NT2/D1 (cell line): ENCODE measurements at regions not wholly inside any gene's neighbourhood (a gene's known extent, or its start where the extent isn't known, plus 50 kb on each side); places are given as distances from the start of the nearest gene placed in this dataset.

ENCODE experiments used
- DNase-seq: peaks from one replicate; pipeline ENCODE4 v3.0.0-alpha.2; 2011; ENCODE audit warnings: low read depth, low spot score
- H3K27me3 ChIP-seq: 2 replicates; pipeline ENCODE4 v1.6.0; 2011; ENCODE audit warnings: mild to moderate bottlenecking; ENCODE audit not compliant: insufficient read length, insufficient read depth
- H3K36me3 ChIP-seq: 2 replicates; pipeline ENCODE4 v1.6.1; 2011; ENCODE audit warnings: mild to moderate bottlenecking, low read length, mixed read lengths; ENCODE audit not compliant: insufficient read depth, insufficient read length
- H3K4me1 ChIP-seq: 2 replicates; pipeline ENCODE4 v1.5.1; 2011; ENCODE audit not compliant: insufficient read depth, insufficient read length
- H3K4me3 ChIP-seq: 2 replicates; pipeline ENCODE4 v1.5.1; 2011; ENCODE audit warnings: low read depth; ENCODE audit not compliant: insufficient read length
- H3K9ac ChIP-seq: 2 replicates; pipeline ENCODE4 v1.6.0; 2011; ENCODE audit warnings: low read depth; ENCODE audit not compliant: insufficient read length
- H3K9me3 ChIP-seq: 2 replicates; pipeline ENCODE4 v1.5.1; 2011; ENCODE audit warnings: mild to moderate bottlenecking, low read length; ENCODE audit not compliant: insufficient read depth
- SUZ12 ChIP-seq: IDR thresholded peaks from 2 replicates; pipeline ENCODE4 v1.6.1; 2011; ENCODE audit not compliant: insufficient read length, insufficient read depth; ENCODE audit errors: extremely low read depth
- YY1 ChIP-seq: IDR thresholded peaks from 2 replicates; pipeline ENCODE4 v1.6.1; 2011; ENCODE audit not compliant: insufficient read length, insufficient read depth
- ZNF274 ChIP-seq: IDR thresholded peaks from 2 replicates; pipeline ENCODE4 v1.6.1; 2011; ENCODE audit warnings: mild to moderate bottlenecking, low read depth, low read length

- TF ChIP-seq ZNF274 (no peak), SUZ12 (no peak), YY1 (no peak)
These were observed 60.2 kb upstream of the NT5C1B start for GRCh38 chr2:18649502-18650135.

GRCh38 chr2:18648161-18648560, 58.8 kb upstream of the NT5C1B start:
- Histone ChIP-seq H3K4me1 (no peaks in the 10 kb centered on the region), H3K9ac (no peak overlapping the region), H3K4me3 (no peak overlapping the region), H3K27me3 (no peaks in the 10 kb centered on the region), H3K9me3 (no peaks in the 10 kb centered on the region), H3K36me3 (no peaks in the 10 kb centered on the region)
- DNase-seq: no peak
- TF ChIP-seq YY1 (no peak), ZNF274 (no peak), SUZ12 (no peak)

More at GRCh38 chr2:18649502-18650135, 60.2 kb upstream of the NT5C1B start:
- DNase-seq: no peak
- no peaks in the 10 kb centered on the region for H3K36me3 ChIP-seq
- no peaks in the 10 kb centered on the region for H3K9me3 ChIP-seq
- no peak overlapping the region for H3K4me3 ChIP-seq
- H3K4me1 ChIP-seq: no peaks in the 10 kb centered on the region
- no peak overlapping the region for H3K9ac ChIP-seq
- H3K27me3 ChIP-seq: no peaks in the 10 kb centered on the region

- DNase-seq: no peak
- H3K9me3 ChIP-seq: no peaks in the 10 kb centered on the region
- TF ChIP-seq YY1 (no peak), ZNF274 (no peak), SUZ12 (no peak)
These were observed 58.4 kb upstream of the NT5C1B start for GRCh38 chr2:18647731-18648130.

GRCh38 chr2:18645315-18645714, 55.9 kb upstream of the NT5C1B start:
- Histone ChIP-seq H3K4me1 (no peaks in the 10 kb centered on the region), H3K9me3 (no peaks in the 10 kb centered on the region), H3K36me3 (no peaks in the 10 kb centered on the region), H3K9ac (no peak overlapping the region), H3K4me3 (no peak overlapping the region), H3K27me3 (no peaks in the 10 kb centered on the region)
- DNase-seq: no peak
- TF ChIP-seq ZNF274 (no peak), SUZ12 (no peak), YY1 (no peak)

More at GRCh38 chr2:18647731-18648130, 58.4 kb upstream of the NT5C1B start:
- H3K9ac ChIP-seq: no peak overlapping the region
- no peak overlapping the region for H3K4me3 ChIP-seq
- H3K36me3 ChIP-seq: no peaks in the 10 kb centered on the region
- no peaks in the 10 kb centered on the region for H3K4me1 ChIP-seq
- no peaks in the 10 kb centered on the region for H3K27me3 ChIP-seq

GRCh38 chr2:18644115-18644462, 54.7 kb upstream of the NT5C1B start:
- DNase-seq: no peak
- no peaks in the 10 kb centered on the region for H3K4me1 ChIP-seq
- TF ChIP-seq YY1 (no peak), ZNF274 (no peak), SUZ12 (no peak)

GRCh38 chr2:18643326-18644114, 54.2 kb upstream of the NT5C1B start:
- Histone ChIP-seq H3K9me3 (no peaks in the 10 kb centered on the region), H3K27me3 (no peaks in the 10 kb centered on the region), H3K4me1 (no peaks in the 10 kb centered on the region), H3K36me3 (no peaks in the 10 kb centered on the region), H3K9ac (no peak overlapping the region), H3K4me3 (no peak overlapping the region)
- TF ChIP-seq YY1 (no peak), SUZ12 (no peak), ZNF274 (no peak)
- no peak for DNase-seq

More at GRCh38 chr2:18644115-18644462, 54.7 kb upstream of the NT5C1B start:
- H3K9ac ChIP-seq: no peak overlapping the region
- no peaks in the 10 kb centered on the region for H3K9me3 ChIP-seq
- H3K36me3 ChIP-seq: no peaks in the 10 kb centered on the region
- no peaks in the 10 kb centered on the region for H3K27me3 ChIP-seq
- H3K4me3 ChIP-seq: no peak overlapping the region

GRCh38 chr2:18641823-18642222, 52.5 kb upstream of the NT5C1B start:
- Histone ChIP-seq H3K4me1 (no peaks in the 10 kb centered on the region), H3K9ac (no peak overlapping the region), H3K27me3 (no peaks in the 10 kb centered on the region), H3K4me3 (no peak overlapping the region), H3K36me3 (no peaks in the 10 kb centered on the region), H3K9me3 (no peaks in the 10 kb centered on the region)
- no peak for TF ChIP-seq ZNF274
- no peak for TF ChIP-seq YY1
- no peak for DNase-seq
